Endothelial cell of umbilical vein (primary cell): ENCODE measurements at regions not wholly inside any gene's neighbourhood (a gene's known extent, or its start where the extent isn't known, plus 50 kb on each side); places are given as distances from the start of the nearest gene placed in this dataset.

ENCODE experiments used
- BruUV-seq: library from RNA; stranded (reverse); fragments of 400-500 nt; replicated peaks from 2 replicates; lab custom pipeline; 2021; lab: Mats Ljungman, UMichigan
- CTCF ChIA-PET: fragments of 300-600, 350-600 bp; sonication (Branson Sonifier 250); formaldehyde crosslinking; loops from one replicate; lab custom pipeline; 2021; ENCODE audit warnings: antibody characterized with exemption, inconsistent platforms; lab: Charles Lee
- POLR2A ChIA-PET: fragments of 300-600, 350-600 bp; sonication (Branson Sonifier 250); formaldehyde crosslinking; loops from one replicate; lab custom pipeline; 2021; ENCODE audit warnings: antibody characterized with exemption, inconsistent platforms; lab: Charles Lee
- DNase-seq: peaks from one replicate; pipeline ENCODE4 v3.0.0-alpha.2; 2011; ENCODE audit warnings: low read depth, low spot score
- FAIRE-seq: peaks from 2 replicates; lab custom pipeline; 2011; peaks lifted over from hg19 to GRCh38; lab: Jason Lieb, UNC
- H2AFZ ChIP-seq: 2 replicates; pipeline ENCODE4 v1.6.0; 2012; ENCODE audit warnings: low read depth, low read length, control low read depth, inconsistent platforms
- H3K27ac ChIP-seq: 2 replicates; pipeline ENCODE4 v1.5.1; 2011; ENCODE audit warnings: low read depth, mild to moderate bottlenecking, control low read depth, low read length, moderate library complexity; ENCODE audit not compliant: insufficient read depth
- H3K27me3 ChIP-seq, 2 experiments: 2 replicates each; pipeline versions ENCODE4 v1.6.0 to v1.6.1; 2011; ENCODE audit warnings: low read length in 2 of 2, mixed read lengths in 1 of 2; ENCODE audit not compliant: control insufficient read depth in 2 of 2, insufficient read depth in 2 of 2
- H3K36me3 ChIP-seq, 2 experiments: 2 replicates in 1 of 2; 3 replicates in 1 of 2; pipeline ENCODE4 v1.5.1; 2011; ENCODE audit warnings: low read length in 2 of 2, mild to moderate bottlenecking in 1 of 2, moderate library complexity in 1 of 2; ENCODE audit not compliant: control insufficient read depth in 2 of 2, insufficient read depth in 2 of 2; ENCODE audit errors: extremely low read depth in 1 of 2
- H3K4me1 ChIP-seq: 3 replicates; pipeline ENCODE4 v1.5.1; 2011; ENCODE audit warnings: mild to moderate bottlenecking, low read length; ENCODE audit not compliant: control insufficient read depth, insufficient read depth; ENCODE audit errors: extremely low read depth
- H3K4me2 ChIP-seq: 2 replicates; pipeline ENCODE4 v1.6.1; 2011; ENCODE audit warnings: low read length, control low read depth, mixed read lengths; ENCODE audit not compliant: insufficient read depth
- H3K4me3 ChIP-seq, 3 experiments: fragments of 200-600 bp in 1 of 3; sonication (generic), shearing (Covaris generic) in 1 of 3; replicated peaks in 1 of 3; 2 replicates each; pipeline ENCODE4 v1.5.1; 2011 to 2016; ENCODE audit warnings: control low read depth in 3 of 3, low read length in 3 of 3, mild to moderate bottlenecking in 2 of 3, inconsistent platforms in 1 of 3, low read depth in 1 of 3, moderate library complexity in 1 of 3; ENCODE audit not compliant: insufficient read depth in 1 of 3
- H3K79me2 ChIP-seq: 2 replicates; pipeline ENCODE4 v1.6.0; 2012; ENCODE audit warnings: low read length, inconsistent platforms; ENCODE audit not compliant: control insufficient read depth, insufficient read depth
- H3K9ac ChIP-seq: replicated peaks from 2 replicates; pipeline ENCODE3; 2011; ENCODE audit warnings: low read length, control low read depth; ENCODE audit not compliant: insufficient read depth; ENCODE audit errors: extremely low read depth
- H3K9me1 ChIP-seq: replicated peaks from 3 replicates; pipeline ENCODE4 v1.6.0; 2011; ENCODE audit warnings: mild to moderate bottlenecking, low read length; ENCODE audit not compliant: control insufficient read depth, insufficient read depth; ENCODE audit errors: extremely low read depth
- H3K9me3 ChIP-seq: replicated peaks from 2 replicates; pipeline ENCODE4 v1.5.1; 2012; ENCODE audit warnings: low read length, inconsistent platforms; ENCODE audit not compliant: control insufficient read depth, insufficient read depth
- H4K20me1 ChIP-seq: replicated peaks from 2 replicates; pipeline ENCODE3; 2011; ENCODE audit warnings: mild to moderate bottlenecking, low read length; ENCODE audit not compliant: control insufficient read depth, insufficient read depth; ENCODE audit errors: extremely low read depth
- CTCF ChIP-seq, 2 donors: IDR thresholded peaks; 1 replicate in 1 of 2; 2 replicates in 1 of 2; pipeline ENCODE4 v1.5.1; 2011; ENCODE audit warnings: low read length in 2 of 2, mild to moderate bottlenecking in 2 of 2, moderate library complexity in 2 of 2, control low read depth in 1 of 2, inconsistent platforms in 1 of 2, low read depth in 1 of 2; ENCODE audit not compliant: insufficient read depth in 1 of 2; ENCODE audit errors: extremely low read depth in 1 of 2
- EZH2 ChIP-seq: IDR thresholded peaks from 2 replicates; pipeline ENCODE4 v1.6.1; 2012; ENCODE audit warnings: borderline replicate concordance, low read depth, mild to moderate bottlenecking, moderate library complexity, low read length, inconsistent platforms; ENCODE audit not compliant: severe bottlenecking
- FOS ChIP-seq: IDR thresholded peaks from 2 replicates; pipeline ENCODE4 v1.6.1; 2011; ENCODE audit warnings: mild to moderate bottlenecking, low read length, moderate library complexity, borderline replicate concordance; ENCODE audit not compliant: insufficient read depth
- GATA2 ChIP-seq: IDR thresholded peaks from 2 replicates; pipeline ENCODE4 v1.7.0; 2011; ENCODE audit warnings: low read depth, mild to moderate bottlenecking, moderate library complexity, mixed read lengths, low read length; ENCODE audit not compliant: insufficient read length, insufficient read depth
- JUN ChIP-seq: IDR thresholded peaks from 2 replicates; pipeline ENCODE4 v1.6.1; 2011; ENCODE audit warnings: borderline replicate concordance, low read depth; ENCODE audit not compliant: insufficient read length, insufficient read depth
- MAX ChIP-seq: IDR thresholded peaks from 2 replicates; pipeline ENCODE4 v1.6.1; 2011; ENCODE audit not compliant: insufficient read depth, insufficient read length
- MYC ChIP-seq: IDR thresholded peaks from one replicate; pipeline ENCODE4 v1.6.1; 2011; ENCODE audit warnings: mild to moderate bottlenecking, low read depth, low read length
- POLR2A ChIP-seq: IDR thresholded peaks from 2 replicates; pipeline ENCODE4 v1.6.1; 2012; ENCODE audit warnings: low read depth, mild to moderate bottlenecking, control low read depth, low read length
- POLR2AphosphoS5 ChIP-seq: IDR thresholded peaks from 2 replicates; pipeline ENCODE4 v1.6.1; 2012; ENCODE audit warnings: low read depth, mild to moderate bottlenecking, control low read depth, low read length, moderate library complexity; ENCODE audit not compliant: insufficient read depth
- dilution Hi-C: fragments of 300-500 bp; cut with MboI; formaldehyde crosslinking; loops from one replicate; pipeline ENCODE4 v1.15.0; 2019; ENCODE audit warnings: low sequenced_read_pairs; ENCODE audit not compliant: extremely low pct_ligation_motif_present
- intact Hi-C: fragments of 100-400 bp; cut with micrococcal nuclease; formaldehyde crosslinking; loops from one replicate; pipeline ENCODE4 v1.10.0; 2022

GRCh38 chr10:42971251-42971599 is 105.6 kb upstream of the RET start:
- ChIA-PET CTCF (no interaction called here), POLR2A (no interaction called here)
- intact Hi-C loops, result no loop called here
- no peak overlapping the region for H3K9ac ChIP-seq
- no peaks in the 10 kb centered on the region for H3K36me3 ChIP-seq
- dilution Hi-C loops, result no loop called here
- no peaks in the 10 kb centered on the region for H3K9me3 ChIP-seq
- H3K27me3 ChIP-seq, result no peaks in the 10 kb centered on the region
- no peaks in the 10 kb centered on the region for H4K20me1 ChIP-seq
- no TSS peak for BruUV-seq
- no peaks in the 10 kb centered on the region for H3K9me1 ChIP-seq
- H3K79me2 ChIP-seq, result no peaks in the 10 kb centered on the region
- TF ChIP-seq MAX (no peak), FOS (no peak), POLR2AphosphoS5 (no peak)
- no peak overlapping the region for H3K4me3 ChIP-seq
- no peak for FAIRE-seq
- H2AFZ ChIP-seq, result no peak overlapping the region
- no peak overlapping the region for H3K4me2 ChIP-seq
- H3K27ac ChIP-seq, result no peak overlapping the region
- no peak for DNase-seq
- no peaks in the 10 kb centered on the region for H3K4me1 ChIP-seq

GRCh38 chr10:42972946-42973345 is 103.9 kb upstream of the RET start:
- H2AFZ ChIP-seq, result no peak overlapping the region
- no peak overlapping the region for H3K27ac ChIP-seq
- H3K4me3 ChIP-seq, result no peak overlapping the region
- H4K20me1 ChIP-seq, result no peaks in the 10 kb centered on the region
- no peaks in the 10 kb centered on the region for H3K9me3 ChIP-seq
- POLR2A ChIA-PET, result no interaction called here
- no peaks in the 10 kb centered on the region for H3K79me2 ChIP-seq
- no TSS peak for BruUV-seq
- no peak overlapping the region for H3K9ac ChIP-seq
- no peaks in the 10 kb centered on the region for H3K4me1 ChIP-seq
- H3K4me2 ChIP-seq, result no peak overlapping the region
- H3K27me3 ChIP-seq, result no peaks in the 10 kb centered on the region
- dilution Hi-C loops (no loop called here), intact Hi-C loops (no loop called here)
- no peaks in the 10 kb centered on the region for H3K36me3 ChIP-seq
- CTCF ChIA-PET, result no interaction called here
- no peaks in the 10 kb centered on the region for H3K9me1 ChIP-seq
- DNase-seq (no peak), FAIRE-seq (no peak)
- TF ChIP-seq MAX, result no peak
- no peak for TF ChIP-seq POLR2AphosphoS5
- no peak for TF ChIP-seq POLR2A
- TF ChIP-seq JUN, result no peak
- TF ChIP-seq FOS, result no peak
- no peak for TF ChIP-seq GATA2
- no peak for TF ChIP-seq CTCF (IDR thresholded peaks at IDR 0.05; ENCODE audit: extremely low read depth in 1 of 2, insufficient read depth in 1 of 2, low read depth in 1 of 2, low read length in 2 of 2)
- no peak for TF ChIP-seq EZH2
- TF ChIP-seq MYC, result no peak
